ENCODE measurements at regions not wholly inside any gene's neighbourhood (a gene's known extent, or its start where the extent isn't known, plus 50 kb on each side); places are given as distances from the start of the nearest gene placed in this dataset.

DNA sequence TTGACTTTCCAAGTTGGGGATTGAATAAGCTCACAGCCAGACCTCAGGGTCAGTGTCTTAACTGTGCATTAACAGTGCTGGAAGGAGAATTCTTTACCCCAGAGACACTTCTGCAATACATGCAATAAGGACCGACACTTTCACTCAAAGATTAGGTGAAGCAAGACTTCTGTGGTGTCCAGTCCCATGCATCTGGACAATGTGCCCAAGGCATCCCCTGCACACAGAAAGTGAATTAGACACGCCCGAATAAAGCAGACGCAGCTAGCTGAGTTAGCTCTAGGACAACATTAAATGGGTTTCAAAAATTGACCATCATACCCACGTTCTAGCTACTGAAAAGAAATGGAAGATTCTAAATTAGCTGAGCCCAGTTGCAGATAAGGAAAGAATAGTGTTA lies 223.9 kb upstream of the NR2F2 start:
- H4K20me1 ChIP-seq (ENCODE audit: insufficient read depth, low read length) = no peaks in the 10 kb centered on the region
- H3K27ac ChIP-seq (ENCODE audit: low read depth, low read length, poor library complexity, severe bottlenecking) = no peak overlapping the region
- no peaks in the 10 kb centered on the region for H3K9me2 ChIP-seq (ENCODE audit: low read depth, low read length)
- H3K4me2 ChIP-seq (ENCODE audit: low read length) = no peak overlapping the region
- H3K4me3 ChIP-seq (ENCODE audit: low read depth, low read length, poor library complexity, severe bottlenecking) = no peak overlapping the region
- no peak overlapping the region for H2AFZ ChIP-seq (ENCODE audit: low read length)
- H3K9ac ChIP-seq (ENCODE audit: low read length) = no peak overlapping the region
- H3K27me3 ChIP-seq (ENCODE audit: insufficient read depth, low read length) = no peaks in the 10 kb centered on the region
- no peaks in the 10 kb centered on the region for H3K4me1 ChIP-seq (ENCODE audit: insufficient read depth, low read length, severe bottlenecking)
- TF ChIP-seq EZH2 (IDR thresholded peaks at IDR 0.05; ENCODE audit: borderline replicate concordance, low read length) = no peak
- TF ChIP-seq, protein P1, sequence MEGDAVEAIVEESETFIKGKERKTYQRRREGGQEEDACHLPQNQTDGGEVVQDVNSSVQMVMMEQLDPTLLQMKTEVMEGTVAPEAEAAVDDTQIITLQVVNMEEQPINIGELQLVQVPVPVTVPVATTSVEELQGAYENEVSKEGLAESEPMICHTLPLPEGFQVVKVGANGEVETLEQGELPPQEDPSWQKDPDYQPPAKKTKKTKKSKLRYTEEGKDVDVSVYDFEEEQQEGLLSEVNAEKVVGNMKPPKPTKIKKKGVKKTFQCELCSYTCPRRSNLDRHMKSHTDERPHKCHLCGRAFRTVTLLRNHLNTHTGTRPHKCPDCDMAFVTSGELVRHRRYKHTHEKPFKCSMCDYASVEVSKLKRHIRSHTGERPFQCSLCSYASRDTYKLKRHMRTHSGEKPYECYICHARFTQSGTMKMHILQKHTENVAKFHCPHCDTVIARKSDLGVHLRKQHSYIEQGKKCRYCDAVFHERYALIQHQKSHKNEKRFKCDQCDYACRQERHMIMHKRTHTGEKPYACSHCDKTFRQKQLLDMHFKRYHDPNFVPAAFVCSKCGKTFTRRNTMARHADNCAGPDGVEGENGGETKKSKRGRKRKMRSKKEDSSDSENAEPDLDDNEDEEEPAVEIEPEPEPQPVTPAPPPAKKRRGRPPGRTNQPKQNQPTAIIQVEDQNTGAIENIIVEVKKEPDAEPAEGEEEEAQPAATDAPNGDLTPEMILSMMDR (IDR thresholded peaks at IDR 0.05; ENCODE audit: low read length) = no peak
- H3K79me2 ChIP-seq (ENCODE audit: insufficient read depth, low read length) = no peaks in the 10 kb centered on the region
- no peaks in the 10 kb centered on the region for H3K36me3 ChIP-seq (ENCODE audit: insufficient read depth, low read length)
- H3K9me3 ChIP-seq (ENCODE audit: low read length) = no peaks in the 10 kb centered on the region
- H3F3A ChIP-seq (ENCODE audit: insufficient read depth, low read length) = no peaks in the 10 kb centered on the region

- Histone ChIP-seq H3K9me3 (ENCODE audit: low read length) (no peaks in the 10 kb centered on the region), H4K20me1 (ENCODE audit: insufficient read depth, low read length) (no peaks in the 10 kb centered on the region), H3K4me3 (ENCODE audit: low read depth, low read length, poor library complexity, severe bottlenecking) (no peak overlapping the region), H2AFZ (ENCODE audit: low read length) (no peak overlapping the region), H3K9me2 (ENCODE audit: low read depth, low read length) (no peaks in the 10 kb centered on the region), H3K9ac (ENCODE audit: low read length) (no peak overlapping the region), H3K4me1 (ENCODE audit: insufficient read depth, low read length, severe bottlenecking) (no peaks in the 10 kb centered on the region), H3K36me3 (ENCODE audit: insufficient read depth, low read length) (no peaks in the 10 kb centered on the region), H3K27ac (ENCODE audit: low read depth, low read length, poor library complexity, severe bottlenecking) (no peak overlapping the region), H3K4me2 (ENCODE audit: low read length) (no peak overlapping the region), H3K79me2 (ENCODE audit: insufficient read depth, low read length) (no peaks in the 10 kb centered on the region), H3F3A (ENCODE audit: insufficient read depth, low read length) (no peaks in the 10 kb centered on the region), H3K27me3 (ENCODE audit: insufficient read depth, low read length) (no peaks in the 10 kb centered on the region)
- TF ChIP-seq, protein P1 (IDR thresholded peaks at IDR 0.05; ENCODE audit: low read length) = no peak
- no peak for TF ChIP-seq EZH2 (IDR thresholded peaks at IDR 0.05; ENCODE audit: borderline replicate concordance, low read length)
These were observed 222.6 kb upstream of the NR2F2 start for GRCh38 chr15:96107916-96108315.

DNA sequence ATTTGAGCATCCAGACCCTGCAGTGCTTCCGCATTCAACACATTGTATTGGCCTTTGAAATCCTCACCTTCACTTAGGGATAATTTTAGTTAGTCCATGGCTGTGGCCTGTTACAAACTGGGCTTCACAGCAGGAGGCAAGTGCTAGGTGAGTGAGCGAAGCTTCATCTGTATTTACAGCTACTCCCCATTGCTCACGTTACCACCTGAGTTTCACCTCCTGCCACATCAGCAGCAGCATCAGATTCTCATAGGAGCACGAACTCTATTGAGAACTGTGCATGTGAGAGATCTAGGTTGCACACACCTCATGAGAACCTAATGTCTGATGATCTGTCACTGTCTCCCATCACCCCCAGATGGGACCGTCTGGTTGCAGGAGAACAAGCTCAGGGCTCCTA lies 222.1 kb upstream of the NR2F2 start:
- H3K9me2 ChIP-seq (ENCODE audit: low read depth, low read length) = no peaks in the 10 kb centered on the region
- H3K4me3 ChIP-seq (ENCODE audit: low read depth, low read length, poor library complexity, severe bottlenecking) = no peak overlapping the region
- no peak overlapping the region for H3K9ac ChIP-seq (ENCODE audit: low read length)
- H3F3A ChIP-seq (ENCODE audit: insufficient read depth, low read length) = no peaks in the 10 kb centered on the region
- H4K20me1 ChIP-seq (ENCODE audit: insufficient read depth, low read length) = no peaks in the 10 kb centered on the region
- no peaks in the 10 kb centered on the region for H3K9me3 ChIP-seq (ENCODE audit: low read length)
- no peaks in the 10 kb centered on the region for H3K27me3 ChIP-seq (ENCODE audit: insufficient read depth, low read length)
- no peak overlapping the region for H3K27ac ChIP-seq (ENCODE audit: low read depth, low read length, poor library complexity, severe bottlenecking)
- H3K79me2 ChIP-seq (ENCODE audit: insufficient read depth, low read length) = no peaks in the 10 kb centered on the region
- H2AFZ ChIP-seq (ENCODE audit: low read length) = no peak overlapping the region
- H3K4me1 ChIP-seq (ENCODE audit: insufficient read depth, low read length, severe bottlenecking) = no peaks in the 10 kb centered on the region
- H3K36me3 ChIP-seq (ENCODE audit: insufficient read depth, low read length) = no peaks in the 10 kb centered on the region
- TF ChIP-seq EZH2 (IDR thresholded peaks at IDR 0.05; ENCODE audit: borderline replicate concordance, low read length) = no peak
- TF ChIP-seq, protein P1 (IDR thresholded peaks at IDR 0.05; ENCODE audit: low read length) = no peak
- H3K4me2 ChIP-seq (ENCODE audit: low read length) = no peak overlapping the region
